GM21619 (cell line): ENCODE measurements at regions not wholly inside any gene's neighbourhood (a gene's known extent, or its start where the extent isn't known, plus 50 kb on each side); places are given as distances from the start of the nearest gene placed in this dataset.
"Not testable (repeated sequence)": the region's sequence is repeated elsewhere in the genome, so short reads cannot be mapped to it uniquely, and the experiment has no call there.

Experiments
- ATAC-seq: cut with Tn5 transposase; IDR thresholded peaks from one replicate; pipeline ENCODE4 v1.9.1; 2021; ENCODE audit not compliant: unreplicated experiment

- ATAC-seq, result no peak
Measured at GRCh38 chr12:91506452-91506851, 323.8 kb upstream of the DCN start.

GRCh38 chr12:91505006-91505405 is 322.4 kb upstream of the DCN start:
- ATAC-seq, result no peak

- no peak for ATAC-seq
Measured at GRCh38 chr12:91502208-91502607, 319.6 kb upstream of the DCN start.

- ATAC-seq, result no peak
Measured at GRCh38 chr12:91496337-91496736, 313.7 kb upstream of the DCN start.

- no peak for ATAC-seq
Measured at GRCh38 chr12:91493308-91493707, 310.7 kb upstream of the DCN start.

- no peak for ATAC-seq
Measured at GRCh38 chr12:91492648-91493047, 310.0 kb upstream of the DCN start.

GRCh38 chr12:91490667-91491311 is 308.2 kb upstream of the DCN start:
- no peak for ATAC-seq

GRCh38 chr12:91483471-91483985 is 300.9 kb upstream of the DCN start:
- no peak for ATAC-seq

GRCh38 chr12:91482231-91482630 is 299.6 kb upstream of the DCN start:
- ATAC-seq, result no peak

- ATAC-seq, result no peak
Measured at GRCh38 chr12:91478500-91478899, 295.9 kb upstream of the DCN start.

GRCh38 chr12:91467686-91468085 is 285.1 kb upstream of the DCN start:
- ATAC-seq, result no peak

- ATAC-seq, result no peak
Measured at GRCh38 chr12:91461061-91461460, 278.4 kb upstream of the DCN start.

- ATAC-seq, result no peak
Measured at GRCh38 chr12:91460469-91460868, 277.9 kb upstream of the DCN start.

- ATAC-seq, result no peak
Measured at GRCh38 chr12:91455321-91455720, 272.7 kb upstream of the DCN start.

GRCh38 chr12:91454179-91454578 is 271.6 kb upstream of the DCN start:
- ATAC-seq, result no peak

- ATAC-seq, result not testable (repeated sequence)
Measured at GRCh38 chr12:91452464-91452863, 269.8 kb upstream of the DCN start.

GRCh38 chr12:91441993-91442952 is 259.7 kb upstream of the DCN start:
- ATAC-seq, result no peak

GRCh38 chr12:91441246-91441645 is 258.6 kb upstream of the DCN start:
- no peak for ATAC-seq

GRCh38 chr12:91434081-91434480 is 251.5 kb upstream of the DCN start:
- ATAC-seq, result no peak

- ATAC-seq, result no peak
Measured at GRCh38 chr12:91432755-91433154, 250.1 kb upstream of the DCN start.

GRCh38 chr12:91432089-91432488 is 249.5 kb upstream of the DCN start:
- no peak for ATAC-seq

GRCh38 chr12:91424506-91424905 is 241.9 kb upstream of the DCN start:
- no peak for ATAC-seq
